COLO668 (cell line): ENCODE measurements at regions not wholly inside any gene's neighbourhood (a gene's known extent, or its start where the extent isn't known, plus 50 kb on each side); places are given as distances from the start of the nearest gene placed in this dataset.

Experiments
- DNase-seq: peaks from one replicate; lab custom pipeline; 2025; ENCODE audit not compliant: unreplicated experiment; lab: John Stamatoyannopoulos, UW

DNA sequence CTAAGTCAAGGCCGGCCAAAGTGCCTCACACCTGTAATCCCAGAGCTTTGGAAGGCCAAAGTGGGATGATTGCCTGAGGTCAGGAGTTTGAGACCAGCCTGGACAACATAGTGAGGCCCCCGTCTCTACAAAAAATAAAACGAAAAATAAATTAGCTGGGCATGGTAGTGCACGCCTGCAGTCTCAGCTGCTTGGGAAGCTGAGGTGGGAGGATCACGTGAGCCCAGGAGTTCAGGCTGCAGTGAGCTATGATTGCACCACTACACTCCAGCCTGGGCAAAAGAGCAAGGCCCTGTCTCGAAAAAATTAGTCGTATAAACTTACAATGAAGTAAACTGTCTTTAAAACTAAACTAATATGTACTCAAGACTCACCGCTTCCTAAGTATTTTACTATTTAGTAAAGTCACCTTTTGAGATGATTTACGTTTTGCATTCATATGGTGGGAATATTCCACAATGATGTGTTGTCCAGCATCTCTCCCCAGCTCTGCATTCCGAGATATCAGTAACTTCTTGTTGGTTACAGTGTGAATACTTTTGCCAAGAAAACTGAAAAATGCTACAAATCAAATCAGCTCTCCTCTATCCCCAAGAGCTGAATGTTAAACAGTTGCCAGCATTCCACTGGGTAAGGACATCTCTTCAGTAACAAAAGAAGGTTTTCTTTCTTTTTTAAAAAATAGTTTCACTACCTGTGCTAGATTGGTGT is 84.9 kb upstream of the C21orf91 start:
- no peak for DNase-seq

DNA sequence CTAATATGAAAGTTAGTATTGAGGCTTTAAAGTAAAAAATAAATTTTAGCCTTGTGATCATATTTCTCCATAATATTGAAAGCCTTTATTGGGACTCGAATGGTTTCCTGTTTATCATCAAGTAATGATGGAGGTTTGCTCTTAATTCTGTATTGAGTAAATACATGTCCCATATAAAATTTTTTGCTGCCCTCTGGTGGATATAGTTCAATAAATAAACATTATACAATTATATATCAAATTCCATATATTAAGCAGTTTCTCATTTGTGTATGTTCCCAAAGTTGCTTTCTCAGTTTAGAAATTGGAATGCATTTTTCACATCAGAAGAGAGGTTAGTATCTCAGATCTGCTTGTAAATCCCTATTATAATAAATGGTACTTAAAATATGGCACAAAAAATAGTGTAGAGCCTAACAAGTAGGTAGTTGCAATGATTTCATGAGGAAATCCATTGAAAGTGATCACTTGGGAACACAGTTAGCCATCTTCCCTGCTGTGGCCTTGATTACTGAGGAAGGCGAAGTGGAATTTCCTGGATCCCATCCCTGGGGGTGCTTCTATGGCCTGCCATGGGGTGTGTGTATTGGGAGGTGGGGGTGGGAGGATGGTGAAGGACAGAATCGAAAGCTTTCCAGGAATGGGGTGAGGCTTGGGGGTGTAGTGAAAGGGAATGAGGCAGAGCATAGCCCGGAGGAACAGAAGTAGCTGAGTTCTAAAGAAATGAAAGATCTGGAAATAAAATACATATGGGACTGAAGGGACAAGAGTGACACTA is 84.1 kb upstream of the C21orf91 start:
- DNase-seq = no peak

DNA sequence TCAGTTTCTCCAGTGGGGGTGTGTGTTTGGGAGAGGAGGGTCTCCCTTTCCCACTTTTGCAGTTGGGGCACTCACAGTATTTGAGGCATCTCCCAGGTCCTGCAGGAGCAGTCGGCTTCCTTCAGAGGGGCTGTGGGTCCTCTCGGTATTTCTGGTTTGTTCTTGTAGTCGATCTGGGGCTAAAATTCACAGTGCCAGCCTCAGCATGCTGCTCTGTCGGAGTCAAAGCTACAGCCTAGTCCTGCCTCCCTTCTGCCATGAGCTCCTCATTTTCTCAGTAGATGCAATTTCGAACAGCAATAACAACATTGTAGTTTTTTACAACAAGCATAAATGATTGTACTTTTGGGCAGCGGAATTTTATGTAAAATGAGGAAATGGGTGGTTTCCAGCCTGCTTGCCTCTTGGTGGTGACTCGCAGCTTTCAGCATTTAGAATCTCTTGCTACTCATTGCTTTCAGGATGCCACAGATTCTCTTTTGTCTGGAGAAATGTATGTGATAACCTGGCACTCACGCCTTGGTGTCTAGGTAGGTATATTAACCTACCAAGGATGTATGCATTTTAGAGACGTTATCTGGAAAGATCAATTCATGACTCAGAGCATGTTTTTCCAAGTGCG is 82.4 kb upstream of the C21orf91 start:
- DNase-seq = no peak

DNA sequence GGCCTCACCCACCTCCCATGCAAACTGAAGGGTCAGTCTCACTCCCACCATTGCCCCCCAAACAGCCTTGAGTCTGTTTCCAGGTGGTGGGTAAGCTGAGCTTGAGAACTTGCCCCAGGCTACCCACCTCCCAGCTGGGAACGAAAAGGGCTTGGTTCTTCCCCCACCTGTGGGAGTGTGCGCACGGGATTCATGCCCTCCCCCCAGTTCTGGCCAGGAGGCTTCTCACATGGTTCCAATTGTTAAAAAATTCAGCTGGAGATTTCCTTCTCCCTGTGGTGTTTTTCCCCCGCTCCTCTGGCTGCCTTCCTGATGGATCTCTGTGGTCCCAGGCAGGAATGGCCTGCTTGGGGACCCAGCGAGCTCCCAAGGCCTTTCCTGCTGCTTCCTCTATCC is 81.8 kb upstream of the C21orf91 start:
- DNase-seq = no peak

DNA sequence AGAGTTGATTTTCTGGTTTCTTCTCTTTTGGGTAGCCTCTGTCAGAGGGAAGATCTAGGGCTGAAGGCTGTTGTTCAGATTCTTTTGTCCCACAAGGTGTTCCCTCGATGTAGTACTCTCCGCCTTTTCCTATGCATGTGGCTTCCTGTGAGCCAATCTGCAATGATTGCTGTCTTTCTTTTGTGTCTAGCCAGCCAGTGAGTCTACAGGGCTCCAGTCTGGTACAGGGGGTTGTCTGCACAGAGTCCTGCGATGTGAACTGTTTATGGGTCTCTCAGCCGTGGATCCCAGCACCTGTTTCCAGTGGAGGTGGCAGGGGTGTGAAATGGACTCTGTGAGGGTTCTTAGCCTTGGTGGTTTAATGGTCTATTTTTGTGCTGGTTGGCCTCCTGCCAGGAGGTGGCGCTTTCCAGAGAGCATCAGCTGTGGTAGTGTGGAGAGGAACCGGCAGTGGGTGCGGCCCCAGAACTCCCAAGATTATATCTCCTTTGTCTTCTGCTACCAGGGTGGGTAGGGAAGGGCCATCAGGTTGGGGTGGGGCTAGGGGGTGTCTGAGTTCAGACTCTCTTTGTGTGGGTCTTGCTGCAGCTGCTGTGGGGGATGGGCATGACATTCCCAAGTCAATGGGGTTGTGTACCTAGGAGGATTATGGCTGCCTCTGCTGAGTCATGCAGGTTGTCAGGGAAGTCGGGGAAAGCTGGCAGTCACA is 81.3 kb upstream of the C21orf91 start:
- no peak for DNase-seq

DNA sequence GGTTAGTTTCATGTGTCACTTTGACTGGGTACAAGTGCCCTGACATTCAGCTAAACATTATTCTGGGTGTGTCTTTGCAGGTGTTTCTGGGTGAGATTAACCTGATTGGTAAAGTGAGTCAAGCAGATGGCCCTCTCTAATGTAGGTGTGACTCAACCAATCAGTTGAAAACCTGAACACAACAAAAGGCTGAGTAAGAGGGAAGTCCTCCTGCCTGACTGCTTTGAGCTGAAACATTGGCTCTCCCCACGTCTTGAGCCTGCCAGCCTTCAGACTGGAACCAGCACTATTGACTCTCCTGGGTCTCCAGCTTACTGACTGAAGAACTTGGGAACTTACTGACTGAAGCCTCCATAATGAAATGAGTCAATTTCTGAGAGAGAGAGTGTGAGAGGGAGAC is 70.0 kb upstream of the C21orf91 start:
- no peak for DNase-seq

DNA sequence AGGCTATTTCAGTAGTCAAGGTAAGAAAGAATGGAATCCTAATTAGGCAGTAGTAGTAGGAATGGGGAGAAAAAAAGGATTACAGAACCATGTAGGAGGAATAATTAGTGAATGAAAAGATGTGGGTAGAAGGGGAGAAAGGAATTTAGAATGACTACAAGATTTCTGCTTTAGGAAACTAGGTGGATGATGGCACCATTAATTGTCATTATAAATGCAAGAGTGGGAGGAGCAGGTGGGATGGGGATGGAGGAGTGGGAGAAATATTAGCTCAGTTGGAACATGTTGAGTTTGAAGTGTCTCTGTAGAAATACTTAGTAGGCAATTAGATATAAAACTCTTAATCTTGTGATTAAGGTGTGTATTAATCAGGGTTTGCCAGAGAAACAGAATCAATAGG is 50.0 kb upstream of the C21orf91 start:
- DNase-seq = no peak
